ENCODE measurements at regions not wholly inside any gene's neighbourhood (a gene's known extent, or its start where the extent isn't known, plus 50 kb on each side); places are given as distances from the start of the nearest gene placed in this dataset.

DNA sequence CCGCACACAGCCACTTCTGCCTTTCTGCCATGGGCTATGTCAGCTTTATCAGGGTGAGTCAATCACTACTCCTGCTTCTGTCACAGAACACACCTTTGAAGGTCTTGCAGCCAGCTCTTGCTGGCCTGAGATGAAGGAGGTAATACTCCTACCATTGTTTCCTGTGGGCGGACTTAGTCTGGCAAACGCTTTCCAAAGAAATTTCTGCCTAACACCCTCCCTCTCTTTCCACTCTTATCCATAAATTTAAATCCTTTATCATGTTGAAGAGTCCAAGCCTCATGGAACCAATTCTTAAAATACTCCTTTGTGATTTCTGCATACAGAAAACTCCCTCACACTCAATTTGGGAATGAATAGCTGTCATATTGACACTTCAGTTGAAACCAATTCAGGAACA is 633.1 kb upstream of the CHRM3 start:
- Histone ChIP-seq H3K9me1 (replicated peaks; ENCODE audit: control insufficient read depth, extremely low read depth, insufficient read depth, low read length) (no peaks in the 10 kb centered on the region), H3K4me2 (ENCODE audit: insufficient read depth, low read length) (no peak overlapping the region), H3K27ac (ENCODE audit: insufficient read depth, low read depth, low read length) (no peak overlapping the region), H3K36me3 (ENCODE audit: control insufficient read depth in 2 of 2, extremely low read depth in 1 of 2, insufficient read depth in 2 of 2, low read length in 2 of 2) (no peaks in the 10 kb centered on the region), H3K79me2 (ENCODE audit: control insufficient read depth, insufficient read depth, low read length) (no peaks in the 10 kb centered on the region), H3K27me3 (ENCODE audit: control insufficient read depth in 2 of 2, insufficient read depth in 2 of 2, low read length in 2 of 2) (no peaks in the 10 kb centered on the region), H3K4me1 (ENCODE audit: control insufficient read depth, extremely low read depth, insufficient read depth, low read length) (no peaks in the 10 kb centered on the region), H3K9me3 (replicated peaks; ENCODE audit: control insufficient read depth, insufficient read depth, low read length) (peaks cover 3% of the 10 kb centered on the region), H2AFZ (ENCODE audit: low read depth, low read length) (no peak overlapping the region), H3K4me3 (replicated peaks in 1 of 3; ENCODE audit: insufficient read depth in 1 of 3, low read depth in 1 of 3, low read length in 3 of 3) (no peak overlapping the region), H4K20me1 (replicated peaks; ENCODE audit: control insufficient read depth, extremely low read depth, insufficient read depth, low read length) (no peaks in the 10 kb centered on the region), H3K9ac (replicated peaks; ENCODE audit: extremely low read depth, insufficient read depth, low read length) (no peak overlapping the region)
- TF ChIP-seq, protein P1, sequence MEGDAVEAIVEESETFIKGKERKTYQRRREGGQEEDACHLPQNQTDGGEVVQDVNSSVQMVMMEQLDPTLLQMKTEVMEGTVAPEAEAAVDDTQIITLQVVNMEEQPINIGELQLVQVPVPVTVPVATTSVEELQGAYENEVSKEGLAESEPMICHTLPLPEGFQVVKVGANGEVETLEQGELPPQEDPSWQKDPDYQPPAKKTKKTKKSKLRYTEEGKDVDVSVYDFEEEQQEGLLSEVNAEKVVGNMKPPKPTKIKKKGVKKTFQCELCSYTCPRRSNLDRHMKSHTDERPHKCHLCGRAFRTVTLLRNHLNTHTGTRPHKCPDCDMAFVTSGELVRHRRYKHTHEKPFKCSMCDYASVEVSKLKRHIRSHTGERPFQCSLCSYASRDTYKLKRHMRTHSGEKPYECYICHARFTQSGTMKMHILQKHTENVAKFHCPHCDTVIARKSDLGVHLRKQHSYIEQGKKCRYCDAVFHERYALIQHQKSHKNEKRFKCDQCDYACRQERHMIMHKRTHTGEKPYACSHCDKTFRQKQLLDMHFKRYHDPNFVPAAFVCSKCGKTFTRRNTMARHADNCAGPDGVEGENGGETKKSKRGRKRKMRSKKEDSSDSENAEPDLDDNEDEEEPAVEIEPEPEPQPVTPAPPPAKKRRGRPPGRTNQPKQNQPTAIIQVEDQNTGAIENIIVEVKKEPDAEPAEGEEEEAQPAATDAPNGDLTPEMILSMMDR (IDR thresholded peaks at IDR 0.05; ENCODE audit: extremely low read depth in 1 of 2, insufficient read depth in 1 of 2, low read depth in 1 of 2, low read length in 2 of 2): no peak
- TF ChIP-seq POLR2A (IDR thresholded peaks at IDR 0.05; ENCODE audit: low read depth, low read length) (no peak), JUN (IDR thresholded peaks at IDR 0.05; ENCODE audit: borderline replicate concordance, insufficient read depth, insufficient read length, low read depth) (no peak), POLR2AphosphoS5 (IDR thresholded peaks at IDR 0.05; ENCODE audit: insufficient read depth, low read depth, low read length) (no peak), GATA2 (IDR thresholded peaks at IDR 0.05; ENCODE audit: insufficient read depth, insufficient read length, low read depth, low read length) (no peak), FOS (IDR thresholded peaks at IDR 0.05; ENCODE audit: borderline replicate concordance, insufficient read depth, low read length) (no peak), EZH2 (IDR thresholded peaks at IDR 0.05; ENCODE audit: borderline replicate concordance, low read depth, low read length, severe bottlenecking) (no peak), MYC (IDR thresholded peaks at IDR 0.05; ENCODE audit: low read depth, low read length) (no peak)
- TF ChIP-seq, protein P2, sequence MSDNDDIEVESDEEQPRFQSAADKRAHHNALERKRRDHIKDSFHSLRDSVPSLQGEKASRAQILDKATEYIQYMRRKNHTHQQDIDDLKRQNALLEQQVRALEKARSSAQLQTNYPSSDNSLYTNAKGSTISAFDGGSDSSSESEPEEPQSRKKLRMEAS (IDR thresholded peaks at IDR 0.05; ENCODE audit: insufficient read depth, insufficient read length): no peak
- BruUV-seq (replicated peaks): no TSS peak
- intact Hi-C loops (cut with micrococcal nuclease): no loop called here
- DNase-seq (ENCODE audit: low read depth, low spot score) (no peak), FAIRE-seq (no peak)
- ChIA-PET CTCF (no interaction called here), POLR2A (no interaction called here)
- dilution Hi-C loops (cut with MboI; ENCODE audit: extremely low pct_ligation_motif_present, low sequenced_read_pairs): no loop called here

All from endothelial cell of umbilical vein (primary cell).